EL (cell line): ENCODE measurements at regions not wholly inside any gene's neighbourhood (a gene's known extent, or its start where the extent isn't known, plus 50 kb on each side); places are given as distances from the start of the nearest gene placed in this dataset.

ENCODE experiments used
- DNase-seq: peaks from one replicate; pipeline ENCODE4 v3.0.0-alpha.2; 2016

GRCh38 chr12:39043424-39043822 lies 138.0 kb upstream of the CPNE8 start:
- DNase-seq, result no peak

GRCh38 chr12:39040275-39040674 lies 134.9 kb upstream of the CPNE8 start:
- DNase-seq, result no peak

GRCh38 chr12:39037115-39037514 lies 131.7 kb upstream of the CPNE8 start:
- DNase-seq, result no peak

DNA sequence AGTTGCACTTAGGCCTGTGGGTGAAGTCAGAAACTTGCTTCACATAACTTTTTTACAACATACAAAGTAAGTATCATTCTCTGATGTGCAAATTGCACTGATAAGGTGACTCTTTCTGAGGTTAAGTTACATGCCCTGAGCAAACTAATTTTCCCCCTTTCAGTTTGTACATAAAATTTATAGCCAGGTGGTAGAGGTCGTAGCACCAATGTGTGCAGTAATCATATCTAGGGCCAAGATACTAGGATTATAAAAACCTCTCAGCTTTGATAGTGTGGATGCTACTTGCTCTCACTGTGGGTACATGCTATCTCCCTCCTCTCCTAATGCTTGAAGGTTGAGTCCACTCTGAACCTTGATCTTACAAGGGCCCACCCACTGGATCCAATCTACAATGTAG lies 130.7 kb upstream of the CPNE8 start:
- no peak for DNase-seq

DNA sequence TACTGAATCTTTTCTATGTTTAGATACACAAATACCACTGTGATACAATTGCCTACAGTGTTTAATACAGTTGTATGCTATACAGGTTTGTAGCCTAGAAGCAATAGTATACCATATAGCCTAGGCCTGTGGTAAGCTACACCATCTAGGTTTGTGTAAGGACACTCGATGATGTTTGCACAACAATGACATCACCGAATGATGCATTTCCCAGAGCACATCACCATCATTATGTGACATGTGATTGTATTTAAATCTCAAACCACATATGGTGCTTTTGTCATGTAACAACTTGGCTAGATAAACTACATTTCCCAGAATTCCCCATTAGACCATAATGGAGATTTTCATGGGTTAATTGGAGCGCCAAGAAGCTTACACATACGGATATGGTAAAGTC lies 128.4 kb upstream of the CPNE8 start:
- no peak for DNase-seq

DNA sequence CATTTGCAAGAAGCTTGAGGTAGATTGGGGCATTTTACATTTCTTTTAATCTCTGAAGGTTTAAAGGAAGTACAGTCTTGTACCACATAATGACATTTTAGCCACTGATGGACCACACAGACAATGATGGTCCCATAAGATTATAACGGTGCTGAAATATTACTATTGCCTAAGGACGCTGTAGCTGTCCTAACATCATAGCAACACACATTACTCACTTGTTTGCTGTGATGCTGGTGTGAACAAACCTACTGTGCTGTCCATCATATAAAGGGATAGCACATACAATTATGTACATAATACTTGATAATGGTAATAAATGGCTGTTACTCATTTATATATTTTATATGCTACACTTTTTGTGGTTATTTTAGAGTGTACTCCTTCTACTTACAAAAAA lies 127.1 kb upstream of the CPNE8 start:
- no peak for DNase-seq

DNA sequence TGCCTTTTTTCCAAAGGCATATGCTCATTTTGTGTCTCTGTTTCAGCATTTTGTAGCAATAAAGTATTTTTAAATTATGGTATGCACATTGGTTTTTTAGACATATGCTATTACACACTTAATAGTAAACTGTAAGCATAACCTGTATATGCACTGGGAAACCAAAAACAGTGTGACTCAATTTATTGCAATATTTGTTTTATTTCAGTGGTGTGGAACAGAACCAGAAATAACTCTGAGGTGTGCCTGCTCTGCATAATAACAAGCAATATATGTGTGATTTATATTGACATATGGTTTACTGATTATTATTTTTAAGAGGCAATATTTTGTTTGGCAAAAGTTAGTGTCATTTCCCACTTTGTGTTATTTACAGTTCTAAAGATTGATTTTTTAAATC lies 126.6 kb upstream of the CPNE8 start:
- DNase-seq, result no peak

DNA sequence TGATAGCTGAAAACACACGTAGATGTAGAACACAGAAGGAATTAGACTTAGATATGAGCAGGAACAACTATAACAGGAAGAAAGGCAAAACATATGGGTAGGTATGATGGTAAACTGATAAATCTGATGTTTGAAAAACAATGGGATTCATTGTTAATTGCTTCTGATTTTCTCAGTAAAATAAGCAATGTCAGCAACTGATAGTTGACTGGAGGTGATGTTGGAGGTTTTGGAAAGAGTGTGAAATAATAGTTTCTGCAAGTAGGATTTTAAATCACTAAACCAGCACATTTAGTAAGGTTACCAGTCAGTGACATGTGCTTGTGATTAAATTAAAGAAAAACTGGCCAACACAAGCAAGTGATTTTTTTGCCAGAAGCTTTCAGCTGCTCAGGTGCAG lies 123.0 kb upstream of the CPNE8 start:
- DNase-seq, result no peak

DNA sequence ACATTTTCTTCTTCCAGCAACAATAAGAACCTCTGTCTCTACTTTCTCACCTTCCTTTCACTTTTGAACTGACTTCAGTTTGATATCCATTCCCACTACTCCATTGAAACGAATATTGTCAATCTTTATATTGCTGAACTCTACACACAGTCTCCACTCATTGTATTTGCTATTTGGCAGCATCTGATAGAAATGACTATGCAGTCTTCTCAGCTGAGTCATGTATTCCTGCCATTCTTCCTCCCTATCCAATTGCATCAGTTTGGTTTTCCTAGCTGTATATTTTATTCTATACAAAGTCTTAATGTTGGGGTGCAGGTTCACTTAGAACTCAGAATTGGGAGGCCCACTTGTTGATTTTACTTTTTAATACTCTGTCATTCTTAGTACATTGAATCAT lies 107.5 kb upstream of the CPNE8 start:
- no peak for DNase-seq

DNA sequence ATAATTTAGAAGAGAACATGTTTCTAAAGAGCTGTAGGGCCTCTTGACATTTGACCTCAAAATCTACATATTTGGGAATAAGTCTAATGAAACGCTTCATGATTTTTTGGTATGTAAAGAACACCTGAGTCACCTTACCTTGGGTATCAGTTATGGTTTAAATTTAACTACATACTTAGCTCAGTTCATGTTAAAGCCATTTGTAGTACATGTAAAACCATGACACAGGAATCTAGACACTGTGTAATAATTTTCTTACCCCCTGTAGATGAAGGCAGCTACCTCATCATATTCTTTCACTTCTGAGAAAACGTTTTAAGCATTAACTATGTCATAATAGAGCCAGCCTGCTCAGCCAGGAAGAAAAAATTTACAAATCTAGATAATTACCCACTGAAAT lies 105.8 kb upstream of the CPNE8 start:
- DNase-seq, result no peak

GRCh38 chr12:39010406-39010805 lies 105.0 kb upstream of the CPNE8 start:
- DNase-seq, result no peak

DNA sequence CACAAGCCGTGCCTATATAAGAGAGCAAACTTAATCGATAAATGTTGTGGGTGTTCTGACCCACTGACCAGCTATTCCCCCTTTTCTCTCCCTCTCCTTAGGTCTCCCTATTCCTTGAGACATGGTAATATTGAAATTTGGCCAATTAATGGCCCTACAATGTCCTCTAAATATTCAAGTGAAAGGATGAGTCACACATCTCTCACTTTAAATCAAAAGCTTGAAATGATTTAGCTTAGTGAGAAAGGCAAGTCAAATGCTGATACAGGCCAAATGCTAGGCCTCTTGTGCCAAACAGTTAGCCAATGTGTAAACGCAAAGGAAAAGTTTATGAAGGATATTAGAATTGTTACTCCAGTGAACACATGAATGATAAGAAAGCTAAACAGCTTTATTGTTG lies 102.2 kb upstream of the CPNE8 start:
- DNase-seq, result no peak

- DNase-seq, result no peak
Measured at GRCh38 chr12:39006286-39006685, 100.9 kb upstream of the CPNE8 start.

DNA sequence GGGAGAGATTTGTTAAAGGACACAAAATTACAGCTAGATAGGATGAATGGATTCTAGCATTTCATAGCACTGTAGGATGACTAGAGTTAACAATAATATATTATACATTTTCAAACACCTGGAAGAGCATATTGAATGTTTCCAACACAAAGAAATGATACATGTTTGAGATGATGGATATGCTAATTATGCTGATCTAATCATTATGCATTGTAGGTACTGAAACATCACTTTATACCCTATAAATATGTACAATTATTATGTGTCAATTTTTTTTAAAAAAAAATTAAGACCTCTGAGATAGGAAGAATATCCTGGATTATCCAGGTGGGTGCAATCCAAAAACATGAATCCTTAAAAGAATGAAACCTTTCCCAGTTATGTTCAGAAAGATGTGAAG lies 100.3 kb upstream of the CPNE8 start:
- no peak for DNase-seq

- DNase-seq, result no peak
Measured at GRCh38 chr12:39003541-39004155, 98.3 kb upstream of the CPNE8 start.

DNA sequence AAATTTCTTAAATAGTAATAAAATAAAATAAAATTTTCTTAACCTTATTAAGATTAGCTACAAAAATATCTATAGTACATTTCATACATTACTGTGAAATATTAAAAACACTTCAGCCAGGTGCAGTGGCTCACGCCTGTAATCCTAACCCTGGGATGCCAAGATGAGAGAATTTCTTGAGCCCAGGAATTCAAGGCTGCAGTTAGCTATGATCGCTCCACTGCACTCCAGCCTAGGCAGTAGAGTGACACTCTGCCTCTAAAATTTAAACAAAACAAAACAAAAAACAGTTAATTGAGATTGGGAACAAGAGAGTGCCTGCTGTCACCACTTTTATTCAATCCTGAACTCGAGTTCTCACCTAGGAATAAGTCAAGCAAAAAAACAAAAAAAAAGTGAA lies 95.0 kb upstream of the CPNE8 start:
- no peak for DNase-seq

- no peak for DNase-seq
Measured at GRCh38 chr12:38998887-38999482, 93.6 kb upstream of the CPNE8 start.

DNA sequence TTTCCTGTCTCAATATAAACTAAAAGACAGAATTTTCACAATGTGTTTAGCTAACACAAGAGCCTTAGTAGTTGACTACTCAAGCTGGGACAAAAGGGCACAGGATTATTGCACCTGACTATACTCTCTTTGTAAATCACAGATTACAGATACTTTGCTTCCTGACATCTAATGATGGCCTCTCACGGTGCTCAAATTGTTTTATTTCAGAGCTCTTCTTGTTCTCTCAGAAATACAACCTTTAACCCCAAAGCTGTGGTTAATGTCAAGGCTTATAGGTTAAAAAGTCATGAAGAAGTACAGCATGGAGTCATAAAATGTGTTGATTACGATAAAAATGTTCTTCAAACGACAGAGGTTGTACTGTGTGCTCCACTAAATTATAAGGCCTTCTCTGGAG lies 89.9 kb upstream of the CPNE8 start:
- no peak for DNase-seq

DNA sequence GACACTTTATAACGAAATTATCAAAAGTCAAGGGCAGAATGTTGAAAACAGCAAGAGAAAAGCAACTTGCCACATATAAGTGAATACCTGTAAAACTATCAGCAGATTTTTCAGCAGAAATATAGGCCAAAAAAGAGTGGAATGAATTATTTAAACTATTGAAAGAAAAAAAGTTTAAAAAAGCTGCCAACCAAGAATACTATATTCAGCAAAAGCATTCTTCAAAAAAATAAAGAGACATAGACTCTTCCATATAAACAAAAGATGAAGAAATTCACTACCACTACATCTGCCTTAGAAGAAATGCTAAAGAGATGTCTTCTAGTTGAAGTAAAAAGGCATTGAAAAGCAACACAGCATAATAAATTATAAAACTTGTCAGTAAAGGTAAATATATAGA lies 80.6 kb upstream of the CPNE8 start:
- DNase-seq, result no peak

GRCh38 chr12:38984388-38984787 lies 79.0 kb upstream of the CPNE8 start:
- no peak for DNase-seq

GRCh38 chr12:38983117-38983571 lies 77.8 kb upstream of the CPNE8 start:
- DNase-seq, result no peak

DNA sequence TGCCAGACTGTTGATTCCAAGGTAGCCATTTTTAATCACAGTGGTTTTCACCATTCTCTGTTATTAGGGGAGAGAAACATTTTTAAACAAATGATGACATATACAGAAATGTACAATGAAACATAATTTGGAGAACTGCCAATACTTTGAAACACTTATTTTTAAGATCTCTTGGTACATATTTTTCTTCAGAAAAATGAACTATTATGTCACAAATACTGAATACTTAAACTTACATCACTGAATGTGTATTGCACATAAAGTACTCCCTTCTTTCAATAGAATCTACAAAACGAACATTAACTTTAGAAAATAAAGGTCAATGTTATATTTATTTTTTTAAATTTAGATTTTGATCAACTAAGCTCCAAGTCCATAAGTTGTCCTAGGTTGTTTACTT lies 71.7 kb upstream of the CPNE8 start:
- no peak for DNase-seq

DNA sequence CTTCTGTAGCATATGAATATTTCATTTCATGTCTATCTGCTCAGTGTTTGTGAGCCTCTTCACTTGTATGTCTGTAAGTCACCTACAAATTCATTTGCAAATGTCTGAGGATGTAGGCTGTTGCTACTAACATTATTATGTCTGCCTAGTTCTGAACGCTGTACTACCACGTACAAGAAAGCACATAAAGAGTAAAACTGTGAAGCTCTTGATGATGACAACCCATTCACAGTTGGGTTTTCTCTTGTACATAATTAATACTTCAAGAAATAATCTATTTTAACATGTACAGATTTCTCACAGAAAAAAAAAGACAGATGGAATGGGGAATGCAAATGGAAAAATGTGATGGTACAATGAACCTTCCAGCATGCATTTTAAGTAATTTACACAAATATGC lies 64.3 kb upstream of the CPNE8 start:
- DNase-seq, result no peak

DNA sequence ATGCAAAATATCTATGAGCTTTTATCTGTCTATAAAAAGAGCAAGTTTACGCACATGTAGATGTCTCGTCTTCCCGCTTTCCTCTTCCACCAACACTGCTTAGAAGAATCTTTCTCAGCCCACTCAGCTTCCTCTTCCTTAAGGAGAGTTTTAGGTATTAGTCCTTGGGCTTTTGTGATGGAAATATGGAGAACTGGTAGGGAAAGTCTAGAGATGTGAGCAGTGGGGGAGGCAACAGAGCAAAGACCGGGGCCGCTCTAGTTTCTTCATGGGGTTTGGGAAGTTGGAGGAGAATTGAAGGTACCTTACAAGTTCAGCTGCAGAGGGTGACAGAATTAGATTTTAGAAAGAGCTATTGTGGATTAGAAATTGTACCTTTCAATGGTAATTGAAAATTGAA lies 56.3 kb upstream of the CPNE8 start:
- no peak for DNase-seq

DNA sequence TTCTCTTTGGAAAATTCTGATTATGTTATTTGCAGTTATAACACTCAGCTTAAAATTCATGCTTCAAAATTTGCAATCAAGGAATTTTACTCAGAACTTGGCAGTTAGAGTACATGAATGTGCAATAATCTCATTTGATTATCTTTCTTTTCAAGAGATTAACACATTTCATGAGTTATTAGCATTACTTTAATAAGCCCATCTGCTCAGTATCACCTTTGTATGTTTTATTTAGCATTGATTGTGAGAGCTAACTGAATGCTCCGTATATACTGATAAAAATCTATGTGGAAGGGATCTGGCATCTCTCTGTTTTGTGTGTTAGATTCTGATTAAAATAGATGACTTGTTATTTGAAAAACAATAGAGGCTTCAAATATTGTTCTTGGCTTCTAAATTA lies 55.6 kb upstream of the CPNE8 start:
- no peak for DNase-seq
